A673 (cell line): ENCODE measurements at regions not wholly inside any gene's neighbourhood (a gene's known extent, or its start where the extent isn't known, plus 50 kb on each side); places are given as distances from the start of the nearest gene placed in this dataset.

Source experiments
- BruUV-seq: library from RNA; stranded (reverse); fragments of 400-500 nt; replicated peaks from 2 replicates; lab custom pipeline; 2021; lab: Mats Ljungman, UMichigan
- CTCF ChIA-PET: fragments of 300-600 bp; sonication (Branson Sonifier 250); formaldehyde crosslinking; loops from one replicate; lab custom pipeline; 2022; ENCODE audit warnings: antibody characterized with exemption; lab: Charles Lee
- POLR2A ChIA-PET: fragments of 300-600 bp; sonication (Branson Sonifier 250); formaldehyde crosslinking; loops from one replicate; lab custom pipeline; 2022; ENCODE audit warnings: antibody characterized with exemption; ENCODE audit not compliant: low non-redundant PET; lab: Charles Lee
- DNase-seq: peaks from one replicate; pipeline ENCODE4 v3.0.0-alpha.2; 2015; ENCODE audit warnings: low spot score
- H3K27ac ChIP-seq: fragments of 200-600 bp; sonication (generic); 2 replicates; pipeline ENCODE4 v1.5.1; 2016; ENCODE audit warnings: mixed run types, low read depth, mild to moderate bottlenecking, mixed read lengths, antibody characterized with exemption, low read length; ENCODE audit not compliant: poor library complexity, severe bottlenecking
- H3K27me3 ChIP-seq: fragments of 200-600 bp; sonication (generic); replicated peaks from 2 replicates; pipeline ENCODE4 v1.6.1; 2017; ENCODE audit warnings: mixed run types, low read depth, mild to moderate bottlenecking, mixed read lengths, antibody characterized with exemption, low read length; ENCODE audit not compliant: insufficient read depth, poor library complexity
- H3K36me3 ChIP-seq: fragments of 200-600 bp; sonication (generic); 2 replicates; pipeline ENCODE4 v1.6.1; 2016; ENCODE audit warnings: mixed run types, mild to moderate bottlenecking, mixed read lengths, antibody characterized with exemption, low read length; ENCODE audit not compliant: insufficient read depth, poor library complexity, severe bottlenecking
- H3K4me1 ChIP-seq: fragments of 200-600 bp; sonication (generic); 2 replicates; pipeline ENCODE4 v1.6.1; 2017; ENCODE audit warnings: mixed run types, mild to moderate bottlenecking, mixed read lengths, antibody characterized with exemption, low read length; ENCODE audit not compliant: insufficient read depth, poor library complexity, severe bottlenecking
- H3K4me3 ChIP-seq: fragments of 200-600 bp; sonication (generic); 2 replicates; pipeline ENCODE4 v1.5.1; 2016; ENCODE audit warnings: low read depth, mixed run types, mild to moderate bottlenecking, mixed read lengths, low read length; ENCODE audit not compliant: poor library complexity, severe bottlenecking
- H3K9me3 ChIP-seq: fragments of 200-600 bp; sonication (generic); 2 replicates; pipeline ENCODE4 v1.6.1; 2016; ENCODE audit warnings: mixed run types, low read depth, mild to moderate bottlenecking, mixed read lengths, antibody characterized with exemption, low read length; ENCODE audit not compliant: poor library complexity, severe bottlenecking
- EZH2 ChIP-seq: fragments of 200-600 bp; sonication (generic); IDR thresholded peaks from 2 replicates; pipeline ENCODE4 v1.6.1; 2017; ENCODE audit warnings: borderline replicate concordance, low read depth, mild to moderate bottlenecking, mixed read lengths, antibody characterized with exemption, low read length; ENCODE audit not compliant: poor library complexity, severe bottlenecking
- intact Hi-C: fragments of 100-400 bp; cut with micrococcal nuclease; formaldehyde crosslinking; loops from one replicate; pipeline ENCODE4 v1.10.0; 2022; ENCODE audit not compliant: unreplicated experiment
- TF ChIP-seq, protein P1 (sequence below): fragments of 300-800, 200-600 bp; sonication (generic); conservative IDR thresholded peaks from 2 replicates; pipeline ENCODE4 v1.5.1; 2017; ENCODE audit warnings: low read depth, mild to moderate bottlenecking, antibody characterized with exemption, low read length, moderate library complexity, mixed read lengths

DNA sequence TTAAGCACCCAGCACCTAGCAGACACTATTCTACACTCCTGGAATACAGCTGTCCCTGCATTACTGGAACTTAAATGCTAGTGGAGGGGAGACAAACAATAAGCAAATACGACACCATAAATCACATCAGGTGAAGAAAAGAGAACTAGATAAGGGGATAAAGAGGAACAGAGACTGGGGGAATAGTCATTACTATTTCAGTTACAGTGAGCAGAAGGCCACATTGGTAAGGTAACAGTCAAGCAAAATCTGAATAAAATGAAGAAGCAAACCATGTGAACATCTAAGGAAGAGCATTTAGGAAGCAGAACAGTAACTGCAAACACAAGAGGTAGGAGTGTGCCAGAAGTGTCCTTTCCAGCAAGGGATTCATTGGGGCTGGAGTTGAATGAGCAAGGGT is 77.0 kb upstream of the PTPRM start:
- H3K36me3 ChIP-seq, result no peaks in the 10 kb centered on the region
- CTCF ChIA-PET, result no interaction called here

DNA sequence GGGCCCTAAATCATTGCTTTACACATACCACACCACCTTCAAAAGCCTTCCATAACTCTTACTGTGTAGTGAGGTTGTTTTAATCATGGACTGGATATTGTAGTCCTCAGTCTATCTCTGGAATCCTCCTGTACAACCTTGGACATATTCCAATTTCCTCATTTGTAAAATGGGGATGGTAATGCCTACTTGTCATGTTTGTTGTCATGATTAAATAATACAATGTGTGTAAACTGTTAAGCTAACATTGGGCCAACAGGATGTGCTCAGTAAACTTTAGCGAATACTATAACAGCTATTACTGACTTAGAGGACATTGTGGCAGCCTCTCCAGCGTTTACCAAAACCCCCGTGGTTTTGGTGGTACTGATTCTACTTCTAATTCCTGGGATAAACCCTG is 74.7 kb upstream of the PTPRM start:
- BruUV-seq, result no TSS peak
- CTCF ChIA-PET, result no interaction called here
- TF ChIP-seq EZH2, result no peak
- TF ChIP-seq, protein P1, sequence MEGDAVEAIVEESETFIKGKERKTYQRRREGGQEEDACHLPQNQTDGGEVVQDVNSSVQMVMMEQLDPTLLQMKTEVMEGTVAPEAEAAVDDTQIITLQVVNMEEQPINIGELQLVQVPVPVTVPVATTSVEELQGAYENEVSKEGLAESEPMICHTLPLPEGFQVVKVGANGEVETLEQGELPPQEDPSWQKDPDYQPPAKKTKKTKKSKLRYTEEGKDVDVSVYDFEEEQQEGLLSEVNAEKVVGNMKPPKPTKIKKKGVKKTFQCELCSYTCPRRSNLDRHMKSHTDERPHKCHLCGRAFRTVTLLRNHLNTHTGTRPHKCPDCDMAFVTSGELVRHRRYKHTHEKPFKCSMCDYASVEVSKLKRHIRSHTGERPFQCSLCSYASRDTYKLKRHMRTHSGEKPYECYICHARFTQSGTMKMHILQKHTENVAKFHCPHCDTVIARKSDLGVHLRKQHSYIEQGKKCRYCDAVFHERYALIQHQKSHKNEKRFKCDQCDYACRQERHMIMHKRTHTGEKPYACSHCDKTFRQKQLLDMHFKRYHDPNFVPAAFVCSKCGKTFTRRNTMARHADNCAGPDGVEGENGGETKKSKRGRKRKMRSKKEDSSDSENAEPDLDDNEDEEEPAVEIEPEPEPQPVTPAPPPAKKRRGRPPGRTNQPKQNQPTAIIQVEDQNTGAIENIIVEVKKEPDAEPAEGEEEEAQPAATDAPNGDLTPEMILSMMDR, result no peak
- Histone ChIP-seq H3K27ac (no peak overlapping the region), H3K9me3 (peaks cover 14% of the 10 kb centered on the region), H3K27me3 (no peaks in the 10 kb centered on the region), H3K36me3 (no peaks in the 10 kb centered on the region), H3K4me3 (no peak overlapping the region), H3K4me1 (no peaks in the 10 kb centered on the region)
- no peak for DNase-seq
- intact Hi-C loops, result no loop called here
- POLR2A ChIA-PET, result no interaction called here

More for the DNA sequence above, 77.0 kb upstream of the PTPRM start:
- Histone ChIP-seq H3K27me3 (no peaks in the 10 kb centered on the region), H3K9me3 (peaks cover 6% of the 10 kb centered on the region), H3K4me1 (no peaks in the 10 kb centered on the region), H3K4me3 (no peak overlapping the region), H3K27ac (no peak overlapping the region)
- intact Hi-C loops, result no loop called here
- DNase-seq, result no peak
- TF ChIP-seq, protein P1, result no peak
- TF ChIP-seq EZH2, result no peak
- POLR2A ChIA-PET, result no interaction called here
- BruUV-seq, result no TSS peak

DNA sequence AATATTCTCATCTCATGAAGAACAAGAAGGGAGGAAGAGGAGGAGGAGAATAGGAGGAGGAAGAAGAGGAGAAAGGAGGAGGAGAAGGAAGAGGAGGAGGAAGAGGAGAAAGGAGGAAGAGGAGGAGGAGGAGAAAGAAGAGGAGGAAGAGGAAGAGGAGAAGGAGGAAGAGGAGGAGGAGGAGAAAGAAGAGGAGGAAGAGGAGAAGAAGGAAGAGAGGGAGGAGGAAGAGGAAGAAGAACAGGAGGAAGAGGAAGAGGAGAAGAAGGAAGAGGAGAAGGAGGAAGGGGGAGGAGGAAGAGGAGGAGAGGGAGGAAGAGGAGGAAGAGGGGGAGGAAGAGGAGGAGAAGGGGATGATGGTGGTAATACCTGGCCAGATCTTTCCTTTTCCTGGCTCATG is 70.0 kb upstream of the PTPRM start:
- no peaks in the 10 kb centered on the region for H3K27me3 ChIP-seq
- no TSS peak for BruUV-seq
- peaks cover 20% of the 10 kb centered on the region for H3K9me3 ChIP-seq
- no peak overlapping the region for H3K4me3 ChIP-seq
- H3K27ac ChIP-seq, result no peak overlapping the region
- CTCF ChIA-PET, result no interaction called here
- intact Hi-C loops, result no loop called here
- POLR2A ChIA-PET, result no interaction called here
- no peak for DNase-seq
- H3K4me1 ChIP-seq, result no peaks in the 10 kb centered on the region
- TF ChIP-seq EZH2, result no peak
- H3K36me3 ChIP-seq, result no peaks in the 10 kb centered on the region

DNA sequence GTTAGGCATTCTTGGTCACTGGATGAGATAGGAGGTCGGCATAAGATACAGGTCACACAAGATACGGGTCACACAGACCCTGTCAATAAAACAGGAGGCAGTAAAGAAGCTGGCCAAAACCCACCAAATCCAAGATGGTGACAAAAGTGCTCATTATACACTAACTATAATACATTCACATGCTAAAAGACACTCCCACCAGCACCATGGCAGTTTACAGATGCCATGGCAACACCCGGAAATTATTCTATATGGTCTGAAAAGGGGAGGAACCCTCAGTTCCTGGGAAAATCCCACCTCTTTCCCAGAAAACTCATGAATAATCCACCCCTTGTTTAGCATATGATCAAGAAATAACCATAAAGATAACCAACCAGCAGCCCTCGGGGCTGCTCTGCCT is 56.0 kb upstream of the PTPRM start:
- no peak for DNase-seq
- no TSS peak for BruUV-seq
- Histone ChIP-seq H3K9me3 (peaks cover 40% of the 10 kb centered on the region), H3K4me3 (no peak overlapping the region), H3K4me1 (no peaks in the 10 kb centered on the region), H3K27me3 (no peaks in the 10 kb centered on the region), H3K27ac (no peak overlapping the region), H3K36me3 (no peaks in the 10 kb centered on the region)
- no peak for TF ChIP-seq EZH2
- TF ChIP-seq, protein P1, result no peak
- ChIA-PET CTCF (no interaction called here), POLR2A (no interaction called here)
- intact Hi-C loops, result loop anchor here (1.0 kb wide), 1 partner anchor 19 kb away; no protein-coding TSS in a partner anchor
